ENCODE measurements at regions not wholly inside any gene's neighbourhood (a gene's known extent, or its start where the extent isn't known, plus 50 kb on each side); places are given as distances from the start of the nearest gene placed in this dataset.

DNA sequence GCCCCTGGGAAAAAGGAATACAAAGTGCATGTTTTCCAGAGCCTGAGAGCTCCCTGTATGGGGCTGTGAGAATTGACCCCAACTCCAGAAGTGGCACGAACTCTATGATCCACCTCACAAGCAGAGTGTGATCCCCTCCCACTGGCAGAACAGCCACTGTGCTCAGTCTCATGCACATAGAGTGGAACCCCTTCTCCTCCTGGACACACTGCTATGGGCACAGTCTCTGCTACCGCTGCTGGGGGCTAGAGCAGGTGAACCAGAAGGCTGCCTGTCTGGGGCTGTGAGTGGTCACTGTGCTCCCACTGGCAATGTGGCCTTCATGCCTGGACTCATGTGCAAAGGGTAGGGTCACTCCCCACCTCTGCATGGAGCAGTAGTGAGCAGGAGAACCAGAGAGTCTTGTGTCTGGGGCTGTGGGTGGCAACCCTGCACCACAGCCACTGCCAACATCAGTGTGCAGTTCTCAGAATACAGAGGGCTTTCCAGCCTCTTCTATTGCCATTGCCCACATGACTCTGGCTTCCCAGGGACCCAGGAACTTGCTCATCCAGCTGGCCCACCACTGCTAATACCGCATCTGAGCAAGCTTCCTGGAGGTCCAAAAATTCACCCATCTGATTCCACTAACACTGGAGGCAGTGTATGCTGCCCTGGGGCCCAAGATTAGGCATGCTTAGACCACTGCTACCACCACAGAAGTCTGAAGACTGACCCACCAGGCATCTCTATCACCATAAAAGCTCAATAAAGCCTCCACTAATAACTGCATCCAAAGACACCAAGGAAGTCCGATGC lies 343.7 kb upstream of the SOX14 start:
- no peak overlapping the region for H3K4me3 ChIP-seq (replicated peaks; ENCODE audit: low read depth, low read length)

GRCh38 chr3:137438561-137438960 lies 325.6 kb upstream of the SOX14 start:
- Histone ChIP-seq H3K36me3 (ENCODE audit: control insufficient read depth, insufficient read depth, low read length) (no peaks in the 10 kb centered on the region), H3K27me3 (replicated peaks; ENCODE audit: control insufficient read depth, insufficient read depth, low read length) (no peaks in the 10 kb centered on the region), H3K4me3 (replicated peaks; ENCODE audit: low read depth, low read length) (no peak overlapping the region)
- TF ChIP-seq CTCF (IDR thresholded peaks at IDR 0.05; ENCODE audit: insufficient read depth, low read length, poor library complexity, severe bottlenecking), result no peak
- DNase-seq (ENCODE audit: extremely low read depth, insufficient read length), result no peak

More for the DNA sequence above, 343.7 kb upstream of the SOX14 start:
- Histone ChIP-seq H3K27me3 (replicated peaks; ENCODE audit: control insufficient read depth, insufficient read depth, low read length) (no peaks in the 10 kb centered on the region), H3K36me3 (ENCODE audit: control insufficient read depth, insufficient read depth, low read length) (no peaks in the 10 kb centered on the region)
- no peak for TF ChIP-seq CTCF (IDR thresholded peaks at IDR 0.05; ENCODE audit: insufficient read depth, low read length, poor library complexity, severe bottlenecking)
- DNase-seq (ENCODE audit: extremely low read depth, insufficient read length), result no peak

- DNase-seq (ENCODE audit: extremely low read depth, insufficient read length), result no peak
- Histone ChIP-seq H3K27me3 (replicated peaks; ENCODE audit: control insufficient read depth, insufficient read depth, low read length) (no peaks in the 10 kb centered on the region), H3K36me3 (ENCODE audit: control insufficient read depth, insufficient read depth, low read length) (no peaks in the 10 kb centered on the region), H3K4me3 (replicated peaks; ENCODE audit: low read depth, low read length) (no peak overlapping the region)
- no peak for TF ChIP-seq CTCF (IDR thresholded peaks at IDR 0.05; ENCODE audit: insufficient read depth, low read length, poor library complexity, severe bottlenecking)
Measured at GRCh38 chr3:137460944-137461343, 303.2 kb upstream of the SOX14 start.

- no peak for TF ChIP-seq CTCF (IDR thresholded peaks at IDR 0.05; ENCODE audit: insufficient read depth, low read length, poor library complexity, severe bottlenecking)
- Histone ChIP-seq H3K36me3 (ENCODE audit: control insufficient read depth, insufficient read depth, low read length) (no peaks in the 10 kb centered on the region), H3K27me3 (replicated peaks; ENCODE audit: control insufficient read depth, insufficient read depth, low read length) (no peaks in the 10 kb centered on the region), H3K4me3 (replicated peaks; ENCODE audit: low read depth, low read length) (no peak overlapping the region)
- no peak for DNase-seq (ENCODE audit: extremely low read depth, insufficient read length)
Measured at GRCh38 chr3:137463131-137463530, 301.0 kb upstream of the SOX14 start.

DNA sequence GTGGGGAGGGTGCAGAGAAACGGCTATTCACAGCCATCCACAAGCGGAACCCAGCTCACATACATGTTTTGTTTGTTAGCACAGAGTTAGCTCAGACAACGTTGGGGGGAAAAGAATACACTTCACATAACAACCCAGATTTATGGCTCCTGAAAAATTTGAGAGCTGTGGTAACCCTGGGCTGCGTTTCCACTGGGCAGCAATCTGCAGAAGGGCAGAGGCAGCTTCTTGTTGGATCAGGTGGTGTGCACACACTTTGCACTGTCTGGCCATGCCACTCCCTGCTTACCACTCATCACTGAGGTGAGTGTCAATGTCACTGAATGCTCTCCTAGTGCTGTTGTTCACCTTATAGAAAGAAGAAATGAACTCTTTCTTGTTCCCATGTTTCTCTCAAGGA lies 299.8 kb upstream of the SOX14 start:
- no peak overlapping the region for H3K4me3 ChIP-seq (replicated peaks; ENCODE audit: low read depth, low read length)
- H3K27me3 ChIP-seq (replicated peaks; ENCODE audit: control insufficient read depth, insufficient read depth, low read length), result no peaks in the 10 kb centered on the region
- H3K36me3 ChIP-seq (ENCODE audit: control insufficient read depth, insufficient read depth, low read length), result no peaks in the 10 kb centered on the region
- TF ChIP-seq CTCF (IDR thresholded peaks at IDR 0.05; ENCODE audit: insufficient read depth, low read length, poor library complexity, severe bottlenecking), result no peak
- no peak for DNase-seq (ENCODE audit: extremely low read depth, insufficient read length)

All from GM06990 (cell line).